Right lobe of liver (tissue), 4 donors: ENCODE measurements at regions not wholly inside any gene's neighbourhood (a gene's known extent, or its start where the extent isn't known, plus 50 kb on each side); places are given as distances from the start of the nearest gene placed in this dataset.

Experiments used
- CTCF ChIP-seq, 4 donors: fragments of 200-600 bp in 3 of 4; fragments of 450-650 bp in 1 of 4; IDR thresholded peaks; one replicate each; pipeline versions ENCODE4 v1.5.1 to v1.8.0; 2016 to 2022; ENCODE audit warnings: antibody characterized with exemption in 4 of 4, mild to moderate bottlenecking in 2 of 4
- POLR2A ChIP-seq: fragments of 450-650 bp; IDR thresholded peaks from one replicate; pipeline ENCODE4 v1.6.1; 2017; ENCODE audit warnings: antibody characterized with exemption, mild to moderate bottlenecking
- donor health status: DM: no; HTN: no; CAD: no.
- donor health status: DM: no; HTN: no; CAD: no.
- donor health status: DM: no; HTN: yes; CAD: no.

GRCh38 chr10:95121904-95122303, 52.6 kb upstream of the CYP2C8 start:
- TF ChIP-seq CTCF (IDR thresholded peaks at IDR 0.05) (no peak), POLR2A (no peak)
